Mesodermal cell (in vitro differentiated cells): ENCODE measurements at regions not wholly inside any gene's neighbourhood (a gene's known extent, or its start where the extent isn't known, plus 50 kb on each side); places are given as distances from the start of the nearest gene placed in this dataset.

Experiments
- H3K27ac ChIP-seq: 2 replicates; pipeline ENCODE4 v1.7.0; 2013; ENCODE audit warnings: mild to moderate bottlenecking, low read depth, low read length, moderate library complexity; ENCODE audit not compliant: severe bottlenecking
- H3K36me3 ChIP-seq: 2 replicates; pipeline ENCODE4 v1.7.1; 2013; ENCODE audit warnings: mild to moderate bottlenecking, low read length, moderate library complexity; ENCODE audit not compliant: control insufficient read depth, insufficient read depth
- H3K4me1 ChIP-seq: one replicate; pipeline ENCODE4 v1.7.1; 2013; ENCODE audit warnings: mild to moderate bottlenecking, low read length; ENCODE audit not compliant: insufficient read depth, control insufficient read depth, poor library complexity, severe bottlenecking
- H3K4me3 ChIP-seq: 2 replicates; pipeline ENCODE4 v1.7.0; 2013; ENCODE audit warnings: low read length, control low read depth, mild to moderate bottlenecking; ENCODE audit not compliant: insufficient read depth, poor library complexity, severe bottlenecking; ENCODE audit errors: extremely low read depth
- H3K9me3 ChIP-seq: 2 replicates; pipeline ENCODE4 v1.7.1; 2013; ENCODE audit warnings: mild to moderate bottlenecking, low read length, moderate library complexity; ENCODE audit not compliant: control insufficient read depth
- WGBS, 2 experiments: methylation state at CpG; one replicate each; pipeline ENCODE4 v1.1.5; 2013; ENCODE audit warnings: missing lambda C conversion rate in 2 of 2; ENCODE audit not compliant: insufficient coverage in 2 of 2; 5-methylcytosine and 5-hydroxymethylcytosine counted together

DNA sequence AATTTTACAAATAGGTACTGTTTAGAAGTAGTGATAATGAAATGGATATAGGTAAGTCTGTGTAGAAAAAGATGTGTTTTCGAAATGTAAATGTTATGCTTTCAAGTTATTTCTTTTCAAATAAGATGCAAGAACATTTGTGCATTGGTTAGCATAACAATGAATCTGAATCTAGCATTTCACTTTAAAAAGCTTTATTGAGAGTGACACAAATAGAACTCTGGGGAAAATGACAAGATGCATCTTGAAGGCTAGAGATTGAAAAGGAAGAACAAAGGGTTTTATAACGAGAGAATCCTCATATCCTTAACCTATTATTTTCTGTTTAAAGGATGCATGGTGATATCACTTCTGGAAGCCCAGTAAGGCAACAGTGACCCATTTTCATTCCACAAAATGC lies 639.9 kb upstream of the PTCHD4 start:
- H3K4me3 ChIP-seq, result no peak overlapping the region
- 75 to 83% methylated on average over 1 of the region's 2 CpGs for WGBS, 2 experiments
- H3K27ac ChIP-seq, result no peak overlapping the region
- H3K4me1 ChIP-seq, result no peaks in the 10 kb centered on the region
- H3K9me3 ChIP-seq, result no peaks in the 10 kb centered on the region
- no peaks in the 10 kb centered on the region for H3K36me3 ChIP-seq

DNA sequence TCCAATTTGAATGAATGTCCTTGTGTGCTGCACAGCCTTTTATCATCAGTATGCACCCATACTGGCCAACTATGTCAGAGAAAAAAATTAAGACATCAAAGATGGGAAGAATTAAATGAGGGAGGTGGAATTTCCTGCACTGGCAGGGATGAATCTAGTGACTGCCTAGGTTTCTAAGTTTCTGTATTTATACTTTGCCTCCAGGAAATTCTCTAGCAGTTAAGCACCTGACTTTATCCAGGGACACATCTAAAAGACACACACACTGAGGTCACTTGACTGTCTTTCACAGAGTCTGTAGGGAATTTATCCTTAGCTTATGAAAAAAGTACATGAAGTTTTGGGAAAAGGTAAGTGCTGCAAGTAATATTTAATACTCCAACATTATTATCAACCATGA lies 636.5 kb upstream of the PTCHD4 start:
- Histone ChIP-seq H3K27ac (no peak overlapping the region), H3K36me3 (no peaks in the 10 kb centered on the region), H3K4me3 (no peak overlapping the region), H3K9me3 (no peaks in the 10 kb centered on the region), H3K4me1 (no peaks in the 10 kb centered on the region)

DNA sequence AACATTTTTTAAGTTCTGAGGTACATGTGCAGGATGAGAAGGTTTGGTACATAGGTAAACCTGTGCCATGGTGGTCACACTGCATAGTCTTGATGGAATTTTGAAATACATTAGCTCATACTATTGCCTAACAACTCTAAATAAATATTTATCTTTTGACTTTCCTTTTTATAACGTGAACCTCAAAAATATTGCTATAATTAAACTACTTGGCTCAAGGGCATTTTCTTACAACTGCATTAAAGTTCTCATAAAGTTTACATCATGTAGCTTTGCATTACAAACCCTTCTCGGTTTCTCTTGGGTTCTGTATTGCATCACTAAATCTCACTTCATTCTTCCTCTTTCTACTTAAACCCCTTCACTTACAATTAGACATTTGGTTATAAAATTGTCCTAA lies 636.0 kb upstream of the PTCHD4 start:
- 77 to 93% methylated on average over 2 of the region's 2 CpGs for WGBS, 2 experiments
- H3K27ac ChIP-seq, result no peak overlapping the region
- no peaks in the 10 kb centered on the region for H3K9me3 ChIP-seq
- no peak overlapping the region for H3K4me3 ChIP-seq
- no peaks in the 10 kb centered on the region for H3K36me3 ChIP-seq
- no peaks in the 10 kb centered on the region for H3K4me1 ChIP-seq

DNA sequence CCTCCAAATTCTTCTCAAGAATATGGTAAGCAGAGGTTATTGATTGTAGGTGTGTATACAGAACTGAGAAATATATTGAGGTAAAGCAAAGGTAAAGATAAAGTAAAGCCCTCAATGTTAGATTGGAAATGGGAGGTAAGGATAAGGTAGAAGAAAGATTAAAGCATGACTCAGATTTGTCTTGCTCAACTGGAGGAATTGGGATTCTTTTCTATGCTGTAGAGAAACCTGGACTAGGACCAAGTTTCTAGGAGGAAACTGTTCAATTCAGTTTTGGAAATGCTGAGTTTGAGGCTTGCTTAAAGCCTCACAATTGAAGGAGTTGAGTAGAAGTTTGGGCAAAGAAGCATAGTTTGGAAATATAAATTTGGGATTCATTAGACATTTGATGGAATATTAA lies 634.0 kb upstream of the PTCHD4 start:
- H3K36me3 ChIP-seq, result no peaks in the 10 kb centered on the region
- no peak overlapping the region for H3K4me3 ChIP-seq
- H3K9me3 ChIP-seq, result no peaks in the 10 kb centered on the region
- no peaks in the 10 kb centered on the region for H3K4me1 ChIP-seq
- H3K27ac ChIP-seq, result no peak overlapping the region

DNA sequence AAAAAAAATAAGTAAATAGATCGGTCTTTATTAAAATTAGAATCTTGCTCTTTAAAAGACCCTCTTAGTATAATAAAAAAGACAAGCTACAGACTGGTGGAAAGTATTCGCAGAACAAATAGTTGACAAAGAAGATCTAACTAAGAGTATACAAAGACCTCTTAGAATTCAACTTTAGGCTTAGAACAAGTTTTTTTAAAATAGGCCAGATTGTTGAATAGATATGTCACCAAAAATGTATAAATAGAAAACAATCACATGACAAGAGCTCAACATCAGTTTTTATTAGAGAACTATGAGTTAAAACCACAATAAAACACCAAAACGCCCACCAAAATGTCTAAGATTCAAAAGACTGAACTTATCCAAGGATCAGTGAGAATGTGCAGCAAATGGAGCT lies 632.7 kb upstream of the PTCHD4 start:
- WGBS, 2 experiments, result 80% methylated on average over 1 of the region's 3 CpGs; no CpG with 5 or more reads in 1 of the 2 experiments

DNA sequence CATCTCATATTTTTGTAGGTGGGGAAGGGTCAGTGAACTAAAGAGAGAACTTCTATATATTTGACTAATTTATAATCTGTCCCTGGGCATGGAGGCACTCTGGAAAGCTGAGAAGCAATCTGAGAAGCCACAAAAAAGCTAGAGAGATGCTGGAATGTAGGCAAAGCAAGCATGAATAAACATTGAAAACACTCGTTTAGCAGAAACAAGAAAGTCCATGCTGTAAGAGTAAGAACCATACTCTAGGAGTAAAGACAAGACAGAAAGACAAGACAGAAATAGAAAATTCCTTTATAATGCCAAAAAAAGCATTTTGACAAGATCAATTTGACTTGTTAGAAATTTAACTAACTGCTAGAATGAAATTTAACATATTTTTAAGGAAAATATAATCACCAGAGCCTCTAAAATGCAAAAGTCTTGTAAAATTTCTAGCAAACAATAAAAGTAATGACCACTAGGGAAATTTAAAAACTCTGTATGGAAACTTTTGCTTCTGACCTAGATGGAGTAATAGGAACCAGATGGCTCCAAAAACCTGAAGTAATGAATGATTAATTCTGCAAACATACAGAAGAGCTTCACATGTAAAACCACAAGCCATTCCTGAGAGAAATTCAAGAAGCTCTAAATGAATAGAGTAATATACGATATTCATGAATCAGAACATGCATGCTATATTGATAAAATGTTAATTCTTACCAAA lies 625.7 kb upstream of the PTCHD4 start:
- H3K9me3 ChIP-seq, result no peaks in the 10 kb centered on the region
- H3K27ac ChIP-seq, result no peak overlapping the region
- H3K4me1 ChIP-seq, result no peaks in the 10 kb centered on the region
- H3K4me3 ChIP-seq, result no peak overlapping the region
- 60% methylated on average over 1 of the region's 2 CpGs; no CpG with 5 or more reads in 1 of the 2 experiments for WGBS, 2 experiments
- no peaks in the 10 kb centered on the region for H3K36me3 ChIP-seq

More for the DNA sequence above, 632.7 kb upstream of the PTCHD4 start:
- no peaks in the 10 kb centered on the region for H3K9me3 ChIP-seq
- H3K36me3 ChIP-seq, result no peaks in the 10 kb centered on the region
- H3K27ac ChIP-seq, result no peak overlapping the region
- no peaks in the 10 kb centered on the region for H3K4me1 ChIP-seq
- H3K4me3 ChIP-seq, result no peak overlapping the region

DNA sequence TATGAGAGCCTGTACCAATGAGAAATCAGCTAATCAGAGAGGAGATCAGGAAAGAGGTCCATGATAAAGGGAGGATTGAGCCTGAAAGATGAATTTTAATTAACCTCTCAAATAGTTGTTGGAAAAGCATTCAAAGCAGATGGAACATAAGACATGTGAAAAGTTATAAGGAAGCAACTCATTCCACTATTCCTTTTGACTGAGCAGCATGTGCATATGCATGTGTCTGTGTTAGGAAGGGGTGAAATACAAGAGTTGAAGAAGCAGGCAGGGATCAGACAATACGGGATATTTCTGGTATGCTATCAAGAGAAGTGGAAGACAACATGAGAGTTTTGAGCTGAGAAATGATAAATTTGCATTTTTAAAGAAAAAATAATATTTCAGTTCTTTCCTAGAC lies 624.8 kb upstream of the PTCHD4 start:
- no peaks in the 10 kb centered on the region for H3K4me1 ChIP-seq
- no peak overlapping the region for H3K4me3 ChIP-seq
- H3K36me3 ChIP-seq, result no peaks in the 10 kb centered on the region
- no peaks in the 10 kb centered on the region for H3K9me3 ChIP-seq
- no peak overlapping the region for H3K27ac ChIP-seq
- WGBS, 2 experiments, result no CpG with 5 or more reads among the region's 1 CpG

DNA sequence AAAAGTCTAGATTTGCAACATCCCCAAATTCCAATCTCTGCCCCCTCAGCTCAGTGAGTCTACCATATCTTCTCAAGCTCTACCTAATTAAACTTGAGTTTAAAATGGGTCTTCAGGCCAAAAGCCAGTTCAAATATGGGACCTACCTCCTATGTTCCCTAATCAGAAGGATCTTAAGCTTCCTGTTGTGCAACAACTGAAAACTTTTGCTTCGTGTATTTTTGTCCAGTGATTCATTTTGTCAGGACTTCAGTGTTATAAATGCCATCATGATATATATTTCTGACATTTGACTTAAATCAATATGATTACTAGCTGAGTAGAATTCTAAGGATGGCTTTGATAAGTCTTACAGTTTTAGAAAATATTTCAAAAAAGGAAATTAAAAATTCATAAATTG lies 622.6 kb upstream of the PTCHD4 start:
- H3K36me3 ChIP-seq, result no peaks in the 10 kb centered on the region
- no peak overlapping the region for H3K27ac ChIP-seq
- no peak overlapping the region for H3K4me3 ChIP-seq
- H3K4me1 ChIP-seq, result no peaks in the 10 kb centered on the region
- no peaks in the 10 kb centered on the region for H3K9me3 ChIP-seq
- WGBS, 2 experiments, result 100% methylated on average over 1 of the region's 1 CpG; no CpG with 5 or more reads in 1 of the 2 experiments

DNA sequence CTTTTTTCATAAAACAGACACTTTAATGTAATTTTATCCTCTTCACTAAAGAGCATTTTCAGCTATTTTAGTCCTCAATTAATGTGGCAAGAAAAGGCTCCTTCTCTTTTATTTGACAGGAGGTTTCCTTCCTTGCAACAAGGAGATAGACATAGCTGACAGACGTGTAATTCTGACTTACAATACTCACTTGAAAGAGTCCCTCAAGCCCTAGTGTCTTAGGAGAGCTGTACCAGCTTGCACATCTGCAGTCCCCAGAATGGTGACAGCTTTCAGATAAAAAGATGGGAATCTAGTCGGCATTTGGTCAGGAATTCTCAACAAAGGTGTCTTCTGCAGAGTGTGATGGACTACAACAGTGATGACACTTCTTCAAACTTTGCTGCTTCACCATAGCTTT lies 603.7 kb upstream of the PTCHD4 start:
- no peak overlapping the region for H3K4me3 ChIP-seq
- H3K9me3 ChIP-seq, result no peaks in the 10 kb centered on the region

DNA sequence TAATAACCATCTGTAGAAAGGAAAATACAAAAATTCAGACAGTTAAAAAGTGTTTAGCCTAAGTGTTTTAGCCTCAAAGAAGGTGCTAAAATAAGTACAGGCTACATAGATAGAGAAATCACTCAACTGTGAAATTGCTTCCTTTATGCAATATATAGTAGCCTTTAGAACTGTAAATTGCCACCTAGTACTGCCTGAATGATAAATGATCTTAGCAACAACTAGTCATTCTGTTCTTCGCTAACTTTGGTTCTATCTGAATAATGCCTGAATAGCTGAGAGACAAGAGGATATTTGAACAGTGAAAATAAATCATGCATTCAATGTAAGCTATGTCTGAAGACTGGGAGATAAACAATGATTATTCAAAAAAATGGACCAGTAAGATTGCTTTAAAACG lies 603.3 kb upstream of the PTCHD4 start:
- WGBS, 2 experiments, result 100% methylated on average over 1 of the region's 2 CpGs; no CpG with 5 or more reads in 1 of the 2 experiments
- Histone ChIP-seq H3K27ac (no peak overlapping the region), H3K9me3 (no peaks in the 10 kb centered on the region)

More for the DNA sequence above, 603.7 kb upstream of the PTCHD4 start:
- no peaks in the 10 kb centered on the region for H3K36me3 ChIP-seq
- no peaks in the 10 kb centered on the region for H3K4me1 ChIP-seq
- WGBS, 2 experiments, result 83 to 100% methylated on average over 1 to 2 of the region's 2 CpGs
- H3K27ac ChIP-seq, result no peak overlapping the region

DNA sequence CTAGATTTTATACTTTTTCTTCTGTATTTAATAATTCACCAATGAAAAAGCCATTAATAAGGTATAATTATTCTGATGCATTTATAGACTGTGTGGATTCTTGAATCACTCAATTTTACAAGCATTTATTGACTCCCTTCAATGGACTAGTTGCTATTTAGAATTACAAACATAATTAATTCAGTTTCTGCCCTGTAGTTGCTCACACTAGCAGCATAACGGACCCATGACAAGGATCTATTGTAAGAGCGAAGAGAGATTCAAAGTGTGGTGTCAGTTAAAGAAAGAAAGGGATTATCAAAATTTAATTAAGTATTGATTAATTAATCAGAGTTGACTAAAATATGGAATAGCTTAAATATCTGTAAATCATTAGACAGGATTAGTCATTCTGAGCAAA lies 602.6 kb upstream of the PTCHD4 start:
- no peak overlapping the region for H3K27ac ChIP-seq
- no peaks in the 10 kb centered on the region for H3K9me3 ChIP-seq
- H3K4me1 ChIP-seq, result no peaks in the 10 kb centered on the region
- no CpG with 5 or more reads among the region's 2 CpGs for WGBS, 2 experiments
- no peak overlapping the region for H3K4me3 ChIP-seq
- no peaks in the 10 kb centered on the region for H3K36me3 ChIP-seq

More for the DNA sequence above, 603.3 kb upstream of the PTCHD4 start:
- no peak overlapping the region for H3K4me3 ChIP-seq
- no peaks in the 10 kb centered on the region for H3K36me3 ChIP-seq
- no peaks in the 10 kb centered on the region for H3K4me1 ChIP-seq
